ENCODE measurements at regions not wholly inside any gene's neighbourhood (a gene's known extent, or its start where the extent isn't known, plus 50 kb on each side); places are given as distances from the start of the nearest gene placed in this dataset.
"Not testable (repeated sequence)": the region's sequence is repeated elsewhere in the genome, so short reads cannot be mapped to it uniquely, and the experiment has no call there.

DNA sequence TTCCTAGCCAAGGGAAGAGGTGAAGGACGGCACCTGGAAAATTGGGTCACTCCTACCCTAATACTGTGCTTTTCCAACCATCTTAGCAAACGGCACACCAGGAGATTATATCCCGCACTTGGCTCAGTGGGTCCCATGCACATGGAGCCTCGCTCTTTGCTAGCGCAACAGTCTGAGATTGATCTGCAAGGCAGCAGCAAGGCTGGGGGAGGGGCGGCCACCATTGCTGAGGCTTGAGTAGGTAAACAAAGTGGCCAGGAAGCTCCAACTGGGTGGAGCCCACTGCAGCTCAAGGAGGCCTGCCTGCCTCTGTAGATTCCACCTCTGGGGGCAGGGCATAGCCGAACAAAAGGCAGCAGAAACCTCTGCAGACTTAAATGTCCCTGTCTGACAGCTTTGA, 157.9 kb downstream of the RAMP3 start:
- H4K20me1 ChIP-seq (ENCODE audit: insufficient read depth, low read length); H3K9me3 ChIP-seq (ENCODE audit: control insufficient read depth, insufficient read depth, low read length); H3K14ac ChIP-seq (replicated peaks; ENCODE audit: low read depth, low read length); H3K79me1 ChIP-seq (ENCODE audit: low read depth in 1 of 2, low read length in 2 of 2); H3K27me3 ChIP-seq (ENCODE audit: control insufficient read depth, insufficient read depth, low read length); dilution Hi-C loops (cut with HindIII; ENCODE audit: low sequenced_read_pairs, unreplicated experiment); H2BK120ac ChIP-seq (ENCODE audit: low read depth, low read length); POLR2A ChIA-PET (ENCODE audit: unreplicated experiment); H2BK5ac ChIP-seq (ENCODE audit: low read depth, low read length, poor library complexity, severe bottlenecking); H3K4me1 ChIP-seq (ENCODE audit: control insufficient read depth, insufficient read depth, low read length); H2AK5ac ChIP-seq (ENCODE audit: low read depth, low read length); H3K36me3 ChIP-seq (ENCODE audit: control insufficient read depth, insufficient read depth, low read length); H2AFZ ChIP-seq (replicated peaks; ENCODE audit: low read length, poor library complexity); H3K4me3 ChIP-seq (ENCODE audit: insufficient read depth, low read depth, low read length); H3K4ac ChIP-seq (ENCODE audit: low read depth, low read length); H4K91ac ChIP-seq (ENCODE audit: insufficient read depth, low read depth, low read length); H3K4me2 ChIP-seq (ENCODE audit: low read depth, low read length); H2BK20ac ChIP-seq (ENCODE audit: low read depth, low read length); H4K8ac ChIP-seq (ENCODE audit: low read depth in 2 of 2, low read length in 2 of 2); ATAC-seq (ENCODE audit: low read depth); H3K9me1 ChIP-seq (ENCODE audit: insufficient read depth, low read length); BruUV-seq (replicated peaks); H3K23ac ChIP-seq (ENCODE audit: low read depth, low read length); in situ Hi-C loops (cut with MboI; ENCODE audit: low sequenced_read_pairs); H2BK15ac ChIP-seq (ENCODE audit: low read depth, low read length); DNase-seq; H3K27ac ChIP-seq (ENCODE audit: insufficient read depth, low read length); H4K5ac ChIP-seq (ENCODE audit: low read depth, low read length); intact Hi-C loops (cut with micrococcal nuclease); H3K18ac ChIP-seq (ENCODE audit: low read depth, low read length); CTCF ChIA-PET; H2AK9ac ChIP-seq (replicated peaks; ENCODE audit: low read depth, low read length, poor library complexity); H3K56ac ChIP-seq (ENCODE audit: extremely low read depth, insufficient read depth, low read length); H3K9ac ChIP-seq (ENCODE audit: low read depth, low read length): not testable (repeated sequence)
- WGBS, 2 experiments (ENCODE audit: extremely low coverage in 2 of 2, insufficient read length in 1 of 2) = no CpG with 5 or more reads among the region's 7 CpGs
